CD4-positive, alpha-beta T cell treated with Interleukin-6 for 4 hours (primary cell): ENCODE measurements at regions not wholly inside any gene's neighbourhood (a gene's known extent, or its start where the extent isn't known, plus 50 kb on each side); places are given as distances from the start of the nearest gene placed in this dataset.
A peak's percentile ranks its signal among the peaks of the same experiment; 100 is the strongest.

Experiments
- DNase-seq: peaks from one replicate; pipeline ENCODE4 v3.0.0-alpha.2; 2020; ENCODE audit warnings: mixed read lengths

- no peak for DNase-seq
Observed at GRCh38 chr7:36011588-36011965, 141.5 kb upstream of the EEPD1 start.

- DNase-seq: no peak
Observed at GRCh38 chr7:36013246-36014014, 139.6 kb upstream of the EEPD1 start.

GRCh38 chr7:36014961-36015360 lies 138.1 kb upstream of the EEPD1 start:
- DNase-seq: no peak

- DNase-seq: no peak
Observed at GRCh38 chr7:36015733-36016132, 137.3 kb upstream of the EEPD1 start.

GRCh38 chr7:36016648-36017047 lies 136.4 kb upstream of the EEPD1 start:
- DNase-seq: no peak

- no peak for DNase-seq
Observed at GRCh38 chr7:36017111-36017510, 135.9 kb upstream of the EEPD1 start.

- no peak for DNase-seq
Observed at GRCh38 chr7:36018816-36019484, 134.1 kb upstream of the EEPD1 start.

- no peak for DNase-seq
Observed at GRCh38 chr7:36019538-36019937, 133.5 kb upstream of the EEPD1 start.

- DNase-seq: no peak
Observed at GRCh38 chr7:36019980-36020379, 133.1 kb upstream of the EEPD1 start.

- DNase-seq: peak; percentile 15
Observed at GRCh38 chr7:36021367-36021766, 131.7 kb upstream of the EEPD1 start.

- DNase-seq: no peak
Observed at GRCh38 chr7:36021917-36022550, 131.0 kb upstream of the EEPD1 start.

GRCh38 chr7:36023033-36023560 lies 130.0 kb upstream of the EEPD1 start:
- DNase-seq: no peak

GRCh38 chr7:36025190-36025589 lies 127.9 kb upstream of the EEPD1 start:
- DNase-seq: no peak

GRCh38 chr7:36029311-36029710 lies 123.7 kb upstream of the EEPD1 start:
- DNase-seq: no peak

GRCh38 chr7:36029853-36030515 lies 123.1 kb upstream of the EEPD1 start:
- no peak for DNase-seq

GRCh38 chr7:36032361-36032818 lies 120.7 kb upstream of the EEPD1 start:
- no peak for DNase-seq

- no peak for DNase-seq
Observed at GRCh38 chr7:36034020-36034419, 119.0 kb upstream of the EEPD1 start.

- DNase-seq: no peak
Observed at GRCh38 chr7:36035186-36035585, 117.9 kb upstream of the EEPD1 start.

GRCh38 chr7:36036590-36036989 lies 116.5 kb upstream of the EEPD1 start:
- DNase-seq: no peak

- DNase-seq: no peak
Observed at GRCh38 chr7:36037121-36037662, 115.9 kb upstream of the EEPD1 start.

GRCh38 chr7:36038063-36038721 lies 114.9 kb upstream of the EEPD1 start:
- no peak for DNase-seq

- DNase-seq: no peak
Observed at GRCh38 chr7:36039243-36039642, 113.8 kb upstream of the EEPD1 start.
